HUES64 (cell line): ENCODE measurements at regions not wholly inside any gene's neighbourhood (a gene's known extent, or its start where the extent isn't known, plus 50 kb on each side); places are given as distances from the start of the nearest gene placed in this dataset.

Source experiments
- H3K27ac ChIP-seq: 2 replicates; pipeline ENCODE4 v1.7.0; 2013; ENCODE audit warnings: low read depth, low read length, inconsistent platforms
- H3K27me3 ChIP-seq: 2 replicates; pipeline ENCODE4 v1.6.1; 2013; ENCODE audit warnings: mild to moderate bottlenecking, low read length; ENCODE audit not compliant: insufficient read depth
- H3K36me3 ChIP-seq: 2 replicates; pipeline ENCODE4 v1.6.1; 2013; ENCODE audit warnings: mild to moderate bottlenecking, low read length; ENCODE audit not compliant: insufficient read depth
- H3K4me1 ChIP-seq: 2 replicates; pipeline ENCODE4 v1.6.1; 2013; ENCODE audit warnings: mild to moderate bottlenecking, low read length, moderate library complexity; ENCODE audit not compliant: insufficient read depth
- H3K4me3 ChIP-seq: 2 replicates; pipeline ENCODE4 v1.5.1; 2013; ENCODE audit warnings: mild to moderate bottlenecking, low read length, moderate library complexity
- H3K9ac ChIP-seq: 2 replicates; pipeline ENCODE4 v1.6.1; 2013; ENCODE audit warnings: mild to moderate bottlenecking, low read depth, low read length
- H3K9me3 ChIP-seq: 2 replicates; pipeline ENCODE4 v1.6.1; 2013; ENCODE audit warnings: low read depth, low read length; ENCODE audit not compliant: insufficient read depth
- WGBS: fragments of 150-250, 120-280 bp; methylation state at CpG from one replicate; pipeline ENCODE4 v1.1.7; 2013; ENCODE audit warnings: missing lambda C conversion rate; 5-methylcytosine and 5-hydroxymethylcytosine counted together

- no peaks in the 10 kb centered on the region for H3K27me3 ChIP-seq
- no peak overlapping the region for H3K4me3 ChIP-seq
- WGBS = 100% methylated on average over 2 of the region's 3 CpGs
- H3K9ac ChIP-seq = no peak overlapping the region
- H3K4me1 ChIP-seq = peaks cover 6% of the 10 kb centered on the region; the same call in 1 of the 2 replicates
- H3K27ac ChIP-seq = no peak overlapping the region
- H3K9me3 ChIP-seq = no peaks in the 10 kb centered on the region
- no peaks in the 10 kb centered on the region for H3K36me3 ChIP-seq
Observed at GRCh38 chr13:91165758-91166157, 181.7 kb upstream of the MIR17HG start.

GRCh38 chr13:91166714-91167511 lies 180.6 kb upstream of the MIR17HG start:
- peaks cover 6% of the 10 kb centered on the region; the same call in 1 of the 2 replicates for H3K4me1 ChIP-seq
- H3K27me3 ChIP-seq = no peaks in the 10 kb centered on the region
- no peaks in the 10 kb centered on the region for H3K36me3 ChIP-seq
- no peak overlapping the region for H3K27ac ChIP-seq
- 97% methylated on average over 2 of the region's 2 CpGs for WGBS
- no peak overlapping the region for H3K4me3 ChIP-seq
- no peak overlapping the region for H3K9ac ChIP-seq
- H3K9me3 ChIP-seq = no peaks in the 10 kb centered on the region

- Histone ChIP-seq H3K9ac (no peak overlapping the region), H3K36me3 (no peaks in the 10 kb centered on the region), H3K4me1 (peaks cover 6% of the 10 kb centered on the region; the same call in 1 of the 2 replicates), H3K4me3 (no peak overlapping the region), H3K27me3 (no peaks in the 10 kb centered on the region), H3K27ac (no peak overlapping the region), H3K9me3 (no peaks in the 10 kb centered on the region)
- 91% methylated on average over 4 of the region's 4 CpGs for whole genome bisulfite sequencing
Observed at GRCh38 chr13:91167706-91168385, 179.6 kb upstream of the MIR17HG start.

GRCh38 chr13:91168386-91168711 lies 179.1 kb upstream of the MIR17HG start:
- H3K4me1 ChIP-seq = peaks cover 6% of the 10 kb centered on the region; the same call in 1 of the 2 replicates
- H3K27ac ChIP-seq = no peak overlapping the region
- WGBS = 94% methylated on average over 4 of the region's 4 CpGs
- no peaks in the 10 kb centered on the region for H3K36me3 ChIP-seq
- H3K9ac ChIP-seq = no peak overlapping the region
- H3K27me3 ChIP-seq = no peaks in the 10 kb centered on the region
- H3K9me3 ChIP-seq = no peaks in the 10 kb centered on the region
- no peak overlapping the region for H3K4me3 ChIP-seq

- Histone ChIP-seq H3K36me3 (no peaks in the 10 kb centered on the region), H3K9ac (no peak overlapping the region), H3K4me1 (peaks cover 1% of the 10 kb centered on the region; the same call in 1 of the 2 replicates), H3K27me3 (peaks cover 6% of the 10 kb centered on the region), H3K27ac (no peak overlapping the region), H3K4me3 (no peak overlapping the region), H3K9me3 (no peaks in the 10 kb centered on the region)
- WGBS = 88% methylated on average over 4 of the region's 5 CpGs
Observed at GRCh38 chr13:91169321-91170050, 178.0 kb upstream of the MIR17HG start.

- Histone ChIP-seq H3K36me3 (no peaks in the 10 kb centered on the region), H3K9ac (no peak overlapping the region), H3K4me3 (no peak overlapping the region), H3K9me3 (no peaks in the 10 kb centered on the region), H3K27me3 (peaks cover 21% of the 10 kb centered on the region), H3K27ac (no peak overlapping the region), H3K4me1 (no peaks in the 10 kb centered on the region)
- 98% methylated on average over 4 of the region's 4 CpGs for WGBS
Observed at GRCh38 chr13:91172160-91172559, 175.3 kb upstream of the MIR17HG start.

- Histone ChIP-seq H3K27ac (no peak overlapping the region), H3K4me3 (peak overlapping the region; percentile 66), H3K9ac (peak overlapping the region; percentile 62), H3K9me3 (no peaks in the 10 kb centered on the region), H3K36me3 (no peaks in the 10 kb centered on the region), H3K27me3 (peaks cover 21% of the 10 kb centered on the region), H3K4me1 (no peaks in the 10 kb centered on the region)
- 3% methylated on average over 52 of the region's 52 CpGs for WGBS
Observed at GRCh38 chr13:91174886-91175501, 172.5 kb upstream of the MIR17HG start.

GRCh38 chr13:91178099-91178498 lies 169.4 kb upstream of the MIR17HG start:
- Histone ChIP-seq H3K9me3 (no peaks in the 10 kb centered on the region), H3K4me3 (no peak overlapping the region), H3K4me1 (no peaks in the 10 kb centered on the region), H3K27me3 (peaks cover 21% of the 10 kb centered on the region), H3K36me3 (no peaks in the 10 kb centered on the region), H3K9ac (no peak overlapping the region), H3K27ac (no peak overlapping the region)
- no CpG with 5 or more reads among the region's 1 CpG for WGBS

GRCh38 chr13:91181892-91182291 lies 165.6 kb upstream of the MIR17HG start:
- no peak overlapping the region for H3K27ac ChIP-seq
- H3K36me3 ChIP-seq = no peaks in the 10 kb centered on the region
- no peaks in the 10 kb centered on the region for H3K27me3 ChIP-seq
- H3K9ac ChIP-seq = no peak overlapping the region
- WGBS = 96% methylated on average over 3 of the region's 3 CpGs
- no peaks in the 10 kb centered on the region for H3K9me3 ChIP-seq
- H3K4me1 ChIP-seq = no peaks in the 10 kb centered on the region
- no peak overlapping the region for H3K4me3 ChIP-seq

GRCh38 chr13:91184244-91184926 lies 163.1 kb upstream of the MIR17HG start:
- no peaks in the 10 kb centered on the region for H3K9me3 ChIP-seq
- no peaks in the 10 kb centered on the region for H3K27me3 ChIP-seq
- no peak overlapping the region for H3K27ac ChIP-seq
- H3K9ac ChIP-seq = no peak overlapping the region
- no peak overlapping the region for H3K4me3 ChIP-seq
- no peaks in the 10 kb centered on the region for H3K4me1 ChIP-seq
- H3K36me3 ChIP-seq = no peaks in the 10 kb centered on the region
- WGBS = 82% methylated on average over 6 of the region's 6 CpGs
